IMR-90 (cell line): ENCODE measurements at regions not wholly inside any gene's neighbourhood (a gene's known extent, or its start where the extent isn't known, plus 50 kb on each side); places are given as distances from the start of the nearest gene placed in this dataset.

Source experiments
- ATAC-seq: fragments of 200-7000 bp; cut with Tn5 transposase; 2 replicates; pipeline ENCODE4 v1.9.1; 2020; ENCODE audit warnings: low read depth, mild to moderate bottlenecking, moderate library complexity
- BruUV-seq: library from RNA; stranded (reverse); fragments of 400-500 nt; replicated peaks from 2 replicates; lab custom pipeline; 2021; lab: Mats Ljungman, UMichigan
- CTCF ChIA-PET: fragments of 300-600 bp; formaldehyde crosslinking; extraction: SDS; loops from one replicate; lab custom pipeline; 2021; ENCODE audit warnings: antibody characterized with exemption; lab: Yijun Ruan, JAX
- POLR2A ChIA-PET: fragments of 300-600 bp; sonication (Branson Sonifier 250); formaldehyde crosslinking; loops from one replicate; lab custom pipeline; 2022; ENCODE audit warnings: antibody characterized with exemption; ENCODE audit not compliant: unreplicated experiment; lab: Charles Lee
- DNase-seq: peaks from one replicate; pipeline ENCODE4 v3.0.0; 2013
- H2AFZ ChIP-seq: replicated peaks from 2 replicates; pipeline ENCODE3; 2013; ENCODE audit warnings: low read length, mild to moderate bottlenecking; ENCODE audit not compliant: poor library complexity
- H2AK5ac ChIP-seq: 2 replicates; pipeline ENCODE4 v1.6.1; 2013; ENCODE audit warnings: low read depth, low read length, inconsistent platforms
- H2AK9ac ChIP-seq: replicated peaks from 2 replicates; pipeline ENCODE3; 2013; ENCODE audit warnings: mild to moderate bottlenecking, low read depth, low read length, moderate library complexity; ENCODE audit not compliant: poor library complexity
- H2BK120ac ChIP-seq: 2 replicates; pipeline ENCODE4 v1.6.1; 2013; ENCODE audit warnings: low read depth, low read length, inconsistent platforms
- H2BK15ac ChIP-seq: 3 replicates; pipeline ENCODE4 v1.6.1; 2013; ENCODE audit warnings: low read depth, low read length, inconsistent platforms
- H2BK20ac ChIP-seq: 2 replicates; pipeline ENCODE4 v1.6.1; 2013; ENCODE audit warnings: low read depth, mild to moderate bottlenecking, inconsistent platforms, low read length, moderate library complexity
- H2BK5ac ChIP-seq: 2 replicates; pipeline ENCODE4 v1.6.1; 2013; ENCODE audit warnings: mild to moderate bottlenecking, low read depth, low read length, inconsistent platforms; ENCODE audit not compliant: poor library complexity, severe bottlenecking
- H3K14ac ChIP-seq: replicated peaks from 2 replicates; pipeline ENCODE4 v1.6.1; 2013; ENCODE audit warnings: low read depth, low read length, inconsistent platforms
- H3K18ac ChIP-seq: 2 replicates; pipeline ENCODE4 v1.6.1; 2013; ENCODE audit warnings: low read depth, low read length, control low read depth
- H3K23ac ChIP-seq: 2 replicates; pipeline ENCODE4 v1.6.1; 2013; ENCODE audit warnings: low read depth, low read length, inconsistent platforms
- H3K27ac ChIP-seq: 2 replicates; pipeline ENCODE4 v1.5.1; 2013; ENCODE audit warnings: mild to moderate bottlenecking, control low read depth, low read length; ENCODE audit not compliant: insufficient read depth
- H3K27me3 ChIP-seq: 2 replicates; pipeline ENCODE4 v1.6.1; 2013; ENCODE audit warnings: low read length; ENCODE audit not compliant: control insufficient read depth, insufficient read depth
- H3K36me3 ChIP-seq: 2 replicates; pipeline ENCODE4 v1.6.1; 2013; ENCODE audit warnings: low read length, mixed read lengths; ENCODE audit not compliant: control insufficient read depth, insufficient read depth
- H3K4ac ChIP-seq: 2 replicates; pipeline ENCODE4 v1.6.1; 2013; ENCODE audit warnings: low read depth, low read length, inconsistent platforms
- H3K4me1 ChIP-seq: 2 replicates; pipeline ENCODE4 v1.6.1; 2013; ENCODE audit warnings: low read length, mixed read lengths; ENCODE audit not compliant: control insufficient read depth, insufficient read depth
- H3K4me2 ChIP-seq: 2 replicates; pipeline ENCODE4 v1.6.1; 2013; ENCODE audit warnings: low read depth, mild to moderate bottlenecking, control low read depth, low read length, moderate library complexity
- H3K4me3 ChIP-seq: 2 replicates; pipeline ENCODE4 v1.5.1; 2013; ENCODE audit warnings: low read depth, mild to moderate bottlenecking, control low read depth, low read length, moderate library complexity; ENCODE audit not compliant: insufficient read depth
- H3K56ac ChIP-seq: 2 replicates; pipeline ENCODE4 v1.6.1; 2013; ENCODE audit warnings: low read length, inconsistent platforms; ENCODE audit not compliant: insufficient read depth; ENCODE audit errors: extremely low read depth
- H3K79me1 ChIP-seq, 2 experiments: 2 replicates each; pipeline ENCODE4 v1.6.1; 2013; ENCODE audit warnings: low read length in 2 of 2, inconsistent platforms in 1 of 2, low read depth in 1 of 2
- H3K9ac ChIP-seq: 2 replicates; pipeline ENCODE4 v1.6.1; 2013; ENCODE audit warnings: low read depth, low read length, control low read depth
- H3K9me1 ChIP-seq: 2 replicates; pipeline ENCODE4 v1.6.1; 2013; ENCODE audit warnings: low read length, inconsistent platforms; ENCODE audit not compliant: insufficient read depth
- H3K9me3 ChIP-seq: 2 replicates; pipeline ENCODE4 v1.6.1; 2013; ENCODE audit warnings: low read length; ENCODE audit not compliant: control insufficient read depth, insufficient read depth
- H4K20me1 ChIP-seq: 2 replicates; pipeline ENCODE4 v1.6.1; 2013; ENCODE audit warnings: low read length, inconsistent platforms; ENCODE audit not compliant: insufficient read depth
- H4K5ac ChIP-seq: 2 replicates; pipeline ENCODE4 v1.6.1; 2013; ENCODE audit warnings: mild to moderate bottlenecking, low read depth, low read length, control low read depth
- H4K8ac ChIP-seq, 2 experiments: 2 replicates each; pipeline ENCODE4 v1.6.1; 2013; ENCODE audit warnings: low read depth in 2 of 2, low read length in 2 of 2, control low read depth in 1 of 2, inconsistent platforms in 1 of 2
- H4K91ac ChIP-seq: 2 replicates; pipeline ENCODE4 v1.6.1; 2013; ENCODE audit warnings: low read depth, low read length, inconsistent platforms; ENCODE audit not compliant: insufficient read depth
- BHLHE40 ChIP-seq: fragments of 150-350 bp; IDR thresholded peaks from 2 replicates; pipeline ENCODE4 v1.6.1; 2016; ENCODE audit warnings: mild to moderate bottlenecking, low read depth, low read length
- CEBPB ChIP-seq: IDR thresholded peaks from 2 replicates; pipeline ENCODE4 v1.6.1; 2012; ENCODE audit warnings: low read depth, low read length, improper control_type of control experiment
- CHD1 ChIP-seq: IDR thresholded peaks from 2 replicates; pipeline ENCODE4 v1.6.1; 2012; ENCODE audit warnings: low read depth, low read length, improper control_type of control experiment
- MAFK ChIP-seq: IDR thresholded peaks from 2 replicates; pipeline ENCODE4 v1.6.1; 2012; ENCODE audit warnings: low read depth, low read length, improper control_type of control experiment
- NFE2L2 ChIP-seq: fragments of 150-350 bp; IDR thresholded peaks from 2 replicates; pipeline ENCODE4 v1.6.1; 2016; ENCODE audit warnings: low read depth, mild to moderate bottlenecking, low read length
- POLR2A ChIP-seq: IDR thresholded peaks from 2 replicates; pipeline ENCODE4 v1.6.1; 2012; ENCODE audit warnings: mild to moderate bottlenecking, low read depth, low read length
- RAD21 ChIP-seq: IDR thresholded peaks from 2 replicates; pipeline ENCODE4 v1.6.1; 2012; ENCODE audit warnings: low read length, improper control_type of control experiment
- RCOR1 ChIP-seq: IDR thresholded peaks from 2 replicates; pipeline ENCODE4 v1.6.1; 2012; ENCODE audit warnings: mild to moderate bottlenecking, low read length, improper control_type of control experiment; ENCODE audit not compliant: insufficient replicate concordance
- RFX5 ChIP-seq: IDR thresholded peaks from 2 replicates; pipeline ENCODE4 v1.8.0; 2012; ENCODE audit warnings: low read depth, mild to moderate bottlenecking, low read length, moderate library complexity
- SMC3 ChIP-seq: fragments of 150-350 bp; IDR thresholded peaks from 2 replicates; pipeline ENCODE4 v1.6.1; 2016; ENCODE audit warnings: low read depth, mild to moderate bottlenecking, antibody characterized with exemption, low read length, moderate library complexity
- WGBS, 2 experiments: methylation state at CpG; one replicate each; pipeline versions ENCODE4 v1.1.5 to v1.1.7; 2013; ENCODE audit warnings: missing lambda C conversion rate in 2 of 2; ENCODE audit not compliant: insufficient read length in 1 of 2; ENCODE audit errors: extremely low coverage in 2 of 2; 5-methylcytosine and 5-hydroxymethylcytosine counted together
- dilution Hi-C: fragments of 300-500 bp; cut with HindIII; formaldehyde crosslinking; loops from one replicate; pipeline ENCODE4 v1.14.3; 2018; ENCODE audit warnings: low sequenced_read_pairs; ENCODE audit not compliant: unreplicated experiment
- in situ Hi-C: fragments of 300-500 bp; cut with MboI; formaldehyde crosslinking; loops from 3 replicates; pipeline ENCODE4 v1.14.3; 2019; ENCODE audit warnings: low sequenced_read_pairs, inconsistent platforms, mixed read lengths
- intact Hi-C: fragments of 100-400 bp; cut with micrococcal nuclease; formaldehyde crosslinking; loops from 2 replicates; pipeline ENCODE4 v1.10.0; 2022
- TF ChIP-seq, protein P1 (sequence below): fragments of 150-350 bp; IDR thresholded peaks from 2 replicates; pipeline ENCODE4 v1.6.1; 2017; ENCODE audit warnings: mild to moderate bottlenecking, antibody characterized with exemption, low read length, low read depth
- TF ChIP-seq, protein P2 (sequence below): fragments of 150-350 bp; IDR thresholded peaks from 2 replicates; pipeline ENCODE4 v1.6.1; 2016; ENCODE audit warnings: low read depth, mild to moderate bottlenecking, low read length, moderate library complexity, borderline replicate concordance
- TF ChIP-seq, protein P3 (sequence below): conservative IDR thresholded peaks from 2 replicates; pipeline ENCODE4 v1.5.1; 2012; ENCODE audit warnings: mild to moderate bottlenecking, low read depth, low read length, improper control_type of control experiment

DNA sequence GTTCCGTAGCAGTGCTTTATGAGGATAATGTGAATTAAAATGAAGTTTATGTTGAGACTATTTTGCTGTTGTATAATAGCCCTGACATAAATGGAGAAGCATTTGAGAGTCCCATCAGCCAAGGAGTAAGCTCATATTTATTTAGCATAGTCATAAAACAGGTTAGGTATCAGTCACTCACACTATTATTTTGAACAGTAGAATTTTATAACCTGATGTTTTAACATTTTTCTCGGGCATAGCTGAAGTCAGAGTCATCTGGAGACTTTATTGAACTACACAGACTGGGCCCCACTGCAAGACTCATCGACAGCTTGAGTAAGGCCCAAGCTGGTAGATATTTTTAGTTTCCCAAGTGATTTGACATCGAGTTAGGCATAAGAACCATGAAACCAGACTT, 620.3 kb upstream of the WWC1 start:
- H3K9me3 ChIP-seq: no peaks in the 10 kb centered on the region
- no peak overlapping the region for H3K18ac ChIP-seq
- no peak overlapping the region for H2BK20ac ChIP-seq
- no peak overlapping the region for H3K9ac ChIP-seq
- H3K4me1 ChIP-seq: no peaks in the 10 kb centered on the region; the same call in 1 of the 2 replicates
- H3K27ac ChIP-seq: no peak overlapping the region
- CTCF ChIA-PET: interaction anchor here (1.0 kb wide), 1 partner anchor 15 kb away, joined by 3 read pairs; no protein-coding TSS in a partner anchor
- H3K23ac ChIP-seq: no peak overlapping the region
- POLR2A ChIA-PET: no interaction called here
- no peaks in the 10 kb centered on the region for H3K36me3 ChIP-seq
- no peak overlapping the region for H2AK9ac ChIP-seq
- H3K4me3 ChIP-seq: no peak overlapping the region
- H2AK5ac ChIP-seq: no peak overlapping the region
- H2BK120ac ChIP-seq: no peak overlapping the region
- H3K4ac ChIP-seq: no peak overlapping the region
- DNase-seq (peak; percentile 71), ATAC-seq (peak; percentile 46; the same call in 1 of the 2 replicates)
- no peak overlapping the region for H3K14ac ChIP-seq
- H4K5ac ChIP-seq: no peak overlapping the region
- in situ Hi-C loops (no loop called here), dilution Hi-C loops (no loop called here), intact Hi-C loops (no loop called here)
- TF ChIP-seq MAFK (no peak), RAD21 (no peak), CEBPB (no peak), NFE2L2 (no peak), CHD1 (no peak), RFX5 (no peak), POLR2A (no peak), RCOR1 (no peak), BHLHE40 (no peak), SMC3 (no peak)
- TF ChIP-seq, protein P1, sequence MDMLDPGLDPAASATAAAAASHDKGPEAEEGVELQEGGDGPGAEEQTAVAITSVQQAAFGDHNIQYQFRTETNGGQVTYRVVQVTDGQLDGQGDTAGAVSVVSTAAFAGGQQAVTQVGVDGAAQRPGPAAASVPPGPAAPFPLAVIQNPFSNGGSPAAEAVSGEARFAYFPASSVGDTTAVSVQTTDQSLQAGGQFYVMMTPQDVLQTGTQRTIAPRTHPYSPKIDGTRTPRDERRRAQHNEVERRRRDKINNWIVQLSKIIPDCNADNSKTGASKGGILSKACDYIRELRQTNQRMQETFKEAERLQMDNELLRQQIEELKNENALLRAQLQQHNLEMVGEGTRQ: no peak
- TF ChIP-seq, protein P2, sequence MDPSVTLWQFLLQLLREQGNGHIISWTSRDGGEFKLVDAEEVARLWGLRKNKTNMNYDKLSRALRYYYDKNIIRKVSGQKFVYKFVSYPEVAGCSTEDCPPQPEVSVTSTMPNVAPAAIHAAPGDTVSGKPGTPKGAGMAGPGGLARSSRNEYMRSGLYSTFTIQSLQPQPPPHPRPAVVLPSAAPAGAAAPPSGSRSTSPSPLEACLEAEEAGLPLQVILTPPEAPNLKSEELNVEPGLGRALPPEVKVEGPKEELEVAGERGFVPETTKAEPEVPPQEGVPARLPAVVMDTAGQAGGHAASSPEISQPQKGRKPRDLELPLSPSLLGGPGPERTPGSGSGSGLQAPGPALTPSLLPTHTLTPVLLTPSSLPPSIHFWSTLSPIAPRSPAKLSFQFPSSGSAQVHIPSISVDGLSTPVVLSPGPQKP: no peak
- TF ChIP-seq, protein P3, sequence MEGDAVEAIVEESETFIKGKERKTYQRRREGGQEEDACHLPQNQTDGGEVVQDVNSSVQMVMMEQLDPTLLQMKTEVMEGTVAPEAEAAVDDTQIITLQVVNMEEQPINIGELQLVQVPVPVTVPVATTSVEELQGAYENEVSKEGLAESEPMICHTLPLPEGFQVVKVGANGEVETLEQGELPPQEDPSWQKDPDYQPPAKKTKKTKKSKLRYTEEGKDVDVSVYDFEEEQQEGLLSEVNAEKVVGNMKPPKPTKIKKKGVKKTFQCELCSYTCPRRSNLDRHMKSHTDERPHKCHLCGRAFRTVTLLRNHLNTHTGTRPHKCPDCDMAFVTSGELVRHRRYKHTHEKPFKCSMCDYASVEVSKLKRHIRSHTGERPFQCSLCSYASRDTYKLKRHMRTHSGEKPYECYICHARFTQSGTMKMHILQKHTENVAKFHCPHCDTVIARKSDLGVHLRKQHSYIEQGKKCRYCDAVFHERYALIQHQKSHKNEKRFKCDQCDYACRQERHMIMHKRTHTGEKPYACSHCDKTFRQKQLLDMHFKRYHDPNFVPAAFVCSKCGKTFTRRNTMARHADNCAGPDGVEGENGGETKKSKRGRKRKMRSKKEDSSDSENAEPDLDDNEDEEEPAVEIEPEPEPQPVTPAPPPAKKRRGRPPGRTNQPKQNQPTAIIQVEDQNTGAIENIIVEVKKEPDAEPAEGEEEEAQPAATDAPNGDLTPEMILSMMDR: no peak
- H4K20me1 ChIP-seq: no peaks in the 10 kb centered on the region
- no peaks in the 10 kb centered on the region for H3K9me1 ChIP-seq
- H2BK5ac ChIP-seq: peak overlapping the region; percentile 50
- no peaks in the 10 kb centered on the region for H3K79me1 ChIP-seq
- H2AFZ ChIP-seq: no peak overlapping the region
- H4K91ac ChIP-seq: no peak overlapping the region
- no peak overlapping the region for H2BK15ac ChIP-seq
- no CpG with 5 or more reads among the region's 4 CpGs for WGBS, 2 experiments
- BruUV-seq: no TSS peak
- H3K27me3 ChIP-seq: no peaks in the 10 kb centered on the region
- no peak overlapping the region for H3K4me2 ChIP-seq
- H3K56ac ChIP-seq: no peak overlapping the region
- H4K8ac ChIP-seq: no peak overlapping the region
